Right atrium auricular region (tissue), 2 donors: ENCODE measurements at regions not wholly inside any gene's neighbourhood (a gene's known extent, or its start where the extent isn't known, plus 50 kb on each side); places are given as distances from the start of the nearest gene placed in this dataset.

ENCODE experiments used
- DNase-seq: peaks from one replicate; pipeline ENCODE4 v3.0.0-alpha.2; 2019; ENCODE audit warnings: low spot score
- H3K27ac ChIP-seq, 2 donors: fragments of 200-600 bp; sonication (generic); 1 replicate in 1 of 2; 2 replicates in 1 of 2; pipeline ENCODE4 v1.5.1; 2016 to 2019
- H3K27me3 ChIP-seq, 2 donors: fragments of 200-600 bp; sonication (generic); one replicate each; pipeline versions ENCODE4 v1.5.1 to v1.6.0; 2017 to 2019
- H3K36me3 ChIP-seq: fragments of 200-600 bp; sonication (generic); one replicate; pipeline ENCODE4 v1.5.1; 2016
- H3K4me1 ChIP-seq, 2 donors: fragments of 200-600 bp; sonication (generic); one replicate each; pipeline versions ENCODE4 v1.5.1 to v1.6.0; 2017 to 2019
- H3K4me3 ChIP-seq, 2 donors: fragments of 200-600 bp; sonication (generic); 1 replicate in 1 of 2; 2 replicates in 1 of 2; pipeline ENCODE4 v1.5.1; 2017 to 2019; ENCODE audit warnings: mild to moderate bottlenecking in 1 of 2, moderate library complexity in 1 of 2
- H3K9me3 ChIP-seq, 2 donors: fragments of 200-600 bp; sonication (generic); one replicate each; pipeline ENCODE4 v1.5.1; 2019
- TF ChIP-seq, protein P1 (sequence below), 2 donors: fragments of 200-600 bp; sonication (generic); IDR thresholded peaks; one replicate each; pipeline ENCODE4 v1.5.1; 2019; ENCODE audit warnings: antibody characterized with exemption in 2 of 2

GRCh38 chr15:39124553-39125171 is 456.2 kb upstream of the THBS1 start:
- DNase-seq: no peak
- Histone ChIP-seq H3K4me3 (no peak overlapping the region), H3K27ac (no peak overlapping the region), H3K36me3 (no peaks in the 10 kb centered on the region), H3K4me1 (peaks cover 0 to 25% of the 10 kb centered on the region in 2 donors), H3K27me3 (no peaks in the 10 kb centered on the region), H3K9me3 (no peaks in the 10 kb centered on the region)
- TF ChIP-seq, protein P1, sequence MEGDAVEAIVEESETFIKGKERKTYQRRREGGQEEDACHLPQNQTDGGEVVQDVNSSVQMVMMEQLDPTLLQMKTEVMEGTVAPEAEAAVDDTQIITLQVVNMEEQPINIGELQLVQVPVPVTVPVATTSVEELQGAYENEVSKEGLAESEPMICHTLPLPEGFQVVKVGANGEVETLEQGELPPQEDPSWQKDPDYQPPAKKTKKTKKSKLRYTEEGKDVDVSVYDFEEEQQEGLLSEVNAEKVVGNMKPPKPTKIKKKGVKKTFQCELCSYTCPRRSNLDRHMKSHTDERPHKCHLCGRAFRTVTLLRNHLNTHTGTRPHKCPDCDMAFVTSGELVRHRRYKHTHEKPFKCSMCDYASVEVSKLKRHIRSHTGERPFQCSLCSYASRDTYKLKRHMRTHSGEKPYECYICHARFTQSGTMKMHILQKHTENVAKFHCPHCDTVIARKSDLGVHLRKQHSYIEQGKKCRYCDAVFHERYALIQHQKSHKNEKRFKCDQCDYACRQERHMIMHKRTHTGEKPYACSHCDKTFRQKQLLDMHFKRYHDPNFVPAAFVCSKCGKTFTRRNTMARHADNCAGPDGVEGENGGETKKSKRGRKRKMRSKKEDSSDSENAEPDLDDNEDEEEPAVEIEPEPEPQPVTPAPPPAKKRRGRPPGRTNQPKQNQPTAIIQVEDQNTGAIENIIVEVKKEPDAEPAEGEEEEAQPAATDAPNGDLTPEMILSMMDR (IDR thresholded peaks at IDR 0.05): no peak

DNA sequence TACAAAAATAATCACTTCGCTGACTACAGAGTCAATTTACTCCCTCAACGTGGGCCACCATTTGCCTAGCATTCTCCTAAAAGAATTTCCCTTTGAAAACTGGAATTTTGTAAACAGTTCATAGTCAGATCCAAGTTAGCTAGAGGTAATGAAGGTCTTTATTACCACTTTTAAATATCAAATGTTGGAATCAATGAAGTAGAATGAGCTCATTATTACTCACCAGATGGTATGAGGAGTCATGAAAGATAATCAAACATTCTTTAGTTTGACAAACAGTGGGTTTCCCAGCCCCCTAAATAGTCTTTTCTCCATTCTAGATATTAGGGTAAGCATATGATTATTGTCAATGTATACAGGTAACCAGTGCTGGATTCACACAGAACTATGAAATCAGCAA is 455.7 kb upstream of the THBS1 start:
- no peak for DNase-seq
- TF ChIP-seq, protein P1 (IDR thresholded peaks at IDR 0.05): no peak
- H3K9me3 ChIP-seq: no peaks in the 10 kb centered on the region
- no peaks in the 10 kb centered on the region for H3K36me3 ChIP-seq
- no peak overlapping the region for H3K4me3 ChIP-seq
- H3K27ac ChIP-seq: no peak overlapping the region
- H3K4me1 ChIP-seq: peaks cover 0 to 25% of the 10 kb centered on the region in 2 donors
- H3K27me3 ChIP-seq: no peaks in the 10 kb centered on the region

DNA sequence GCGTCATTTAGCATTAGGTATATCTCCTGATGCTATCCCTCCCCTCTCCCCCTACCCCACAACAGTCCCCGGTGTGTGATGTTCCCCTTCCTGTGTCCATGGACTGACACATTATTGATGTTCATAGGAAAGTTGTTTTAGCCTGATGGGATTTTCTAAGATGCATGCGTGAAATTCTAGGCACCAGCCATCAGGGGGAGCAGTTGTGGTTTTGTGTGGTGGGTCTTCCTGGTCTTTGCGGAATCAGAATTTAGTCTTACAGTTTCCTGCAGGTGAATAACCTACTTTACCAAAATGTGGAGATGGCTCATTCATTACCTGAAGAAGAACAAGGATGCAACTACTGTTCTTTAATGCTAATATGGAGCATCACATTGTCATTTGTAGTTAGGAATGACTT is 455.0 kb upstream of the THBS1 start:
- Histone ChIP-seq H3K27me3 (no peaks in the 10 kb centered on the region), H3K4me1 (peaks cover 0 to 25% of the 10 kb centered on the region in 2 donors), H3K36me3 (no peaks in the 10 kb centered on the region), H3K9me3 (no peaks in the 10 kb centered on the region), H3K27ac (no peak overlapping the region), H3K4me3 (no peak overlapping the region)
- DNase-seq: no peak
- TF ChIP-seq, protein P1 (IDR thresholded peaks at IDR 0.05): peak; percentile 32 to 65

GRCh38 chr15:39127151-39127790 is 453.6 kb upstream of the THBS1 start:
- no peaks in the 10 kb centered on the region for H3K9me3 ChIP-seq
- no peak for DNase-seq
- H3K27me3 ChIP-seq: no peaks in the 10 kb centered on the region
- no peaks in the 10 kb centered on the region for H3K36me3 ChIP-seq
- no peak overlapping the region for H3K4me3 ChIP-seq
- TF ChIP-seq, protein P1 (IDR thresholded peaks at IDR 0.05): no peak
- peaks cover 0 to 25% of the 10 kb centered on the region in 2 donors for H3K4me1 ChIP-seq
- peak overlapping the region in 1 of 2 donors; percentile 41 for H3K27ac ChIP-seq

DNA sequence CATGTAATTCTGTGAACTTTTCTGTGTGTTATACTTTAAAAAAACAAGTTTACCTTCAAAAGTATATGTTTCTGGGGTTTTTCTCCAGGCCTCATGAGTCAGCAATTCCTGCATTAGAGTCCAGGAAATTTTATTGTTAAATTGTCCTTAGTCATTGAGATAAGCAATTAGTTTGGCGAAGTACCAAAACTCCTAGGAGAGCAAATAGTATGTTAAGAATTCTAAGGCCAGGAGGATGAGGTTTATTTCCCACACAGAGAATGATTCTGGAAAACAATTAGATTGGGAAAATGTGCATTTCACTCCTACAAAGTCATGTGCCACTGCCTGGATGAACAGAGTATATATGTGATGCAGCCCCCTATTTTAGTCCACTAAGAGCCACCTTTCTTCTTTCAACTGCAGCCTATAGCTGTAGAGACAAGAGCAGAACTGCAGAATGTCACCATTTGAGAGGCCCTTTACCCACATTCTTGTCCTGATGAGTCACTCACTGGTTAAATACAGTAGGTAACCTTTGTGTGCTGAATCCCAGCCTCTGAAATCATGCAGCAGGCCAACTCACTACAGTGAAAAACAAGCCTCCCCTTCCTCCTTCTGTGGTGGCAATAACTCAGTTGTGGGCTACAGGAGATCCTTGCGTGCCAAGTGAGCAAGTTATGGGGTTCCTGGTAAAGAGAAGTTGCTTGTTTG is 452.8 kb upstream of the THBS1 start:
- TF ChIP-seq, protein P1 (IDR thresholded peaks at IDR 0.05): no peak
- DNase-seq: no peak
- Histone ChIP-seq H3K9me3 (no peaks in the 10 kb centered on the region), H3K27me3 (no peaks in the 10 kb centered on the region), H3K36me3 (no peaks in the 10 kb centered on the region), H3K27ac (peak overlapping the region; percentile 6 to 40), H3K4me3 (no peak overlapping the region), H3K4me1 (peaks cover 0 to 25% of the 10 kb centered on the region in 2 donors)
